ENCODE measurements at regions not wholly inside any gene's neighbourhood (a gene's known extent, or its start where the extent isn't known, plus 50 kb on each side); places are given as distances from the start of the nearest gene placed in this dataset.
"Not testable (repeated sequence)": the region's sequence is repeated elsewhere in the genome, so short reads cannot be mapped to it uniquely, and the experiment has no call there.

DNA sequence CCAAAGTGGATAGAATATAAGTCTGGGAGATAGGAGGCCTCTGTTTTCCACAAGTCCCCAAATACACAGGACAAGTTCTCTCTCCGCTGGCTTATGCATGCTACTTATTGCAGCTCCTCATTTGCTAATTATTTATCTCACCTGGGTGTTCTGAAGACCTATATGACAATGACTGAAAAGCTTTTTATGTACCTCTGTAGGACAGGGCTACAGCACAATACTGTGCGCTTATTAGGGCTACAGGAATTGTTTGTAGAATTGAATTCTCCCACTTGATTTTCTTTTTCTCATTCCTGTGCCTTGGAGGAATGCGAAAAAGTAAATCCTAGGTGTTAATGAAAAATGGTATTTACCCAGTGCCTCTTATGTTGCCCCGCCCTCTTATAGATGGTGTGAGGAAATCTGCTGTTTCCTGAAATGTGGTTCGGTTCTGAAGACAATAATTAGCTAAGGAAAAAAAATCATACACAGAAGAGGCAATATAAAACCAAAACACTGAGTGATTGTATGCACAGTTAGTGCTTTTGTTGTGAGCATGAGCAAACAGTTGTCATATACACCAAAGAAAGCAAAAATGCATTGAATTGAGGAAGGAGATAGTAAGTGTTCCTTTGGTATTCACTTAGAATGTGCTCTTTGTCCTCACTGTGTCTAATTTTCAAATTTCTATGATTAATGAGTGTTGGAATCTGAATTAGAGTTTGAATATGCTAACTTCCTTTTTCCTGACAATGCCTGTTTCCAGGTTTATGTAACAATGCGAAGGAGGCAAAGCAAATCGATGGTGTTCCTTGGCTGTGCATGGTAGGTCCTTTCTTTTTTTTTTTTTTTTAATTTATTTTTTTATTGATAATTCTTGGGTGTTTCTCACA is 78.7 kb upstream of the PNPT1 start:
- no peak for DNase-seq (ENCODE audit: low read depth, low spot score)

DNA sequence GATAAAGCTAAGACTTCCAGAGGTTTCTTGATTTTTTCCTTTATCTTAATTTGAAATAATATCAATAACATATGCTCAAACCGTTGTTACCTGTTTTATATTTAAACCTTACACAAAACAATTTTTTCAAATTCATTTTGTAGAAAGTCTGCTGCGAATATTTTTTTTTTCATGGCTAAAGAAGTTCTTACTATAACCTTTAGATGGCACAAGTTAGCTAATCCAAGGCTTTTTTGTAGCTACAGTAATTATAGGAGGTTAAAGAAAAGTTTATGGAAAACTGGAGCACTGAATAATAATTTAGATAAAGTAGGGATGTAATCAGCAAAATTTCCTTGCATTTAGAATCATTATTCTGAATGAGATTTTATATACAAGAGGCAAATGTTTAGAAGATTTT is 78.0 kb upstream of the PNPT1 start:
- DNase-seq (ENCODE audit: low read depth, low spot score), result peak; percentile 3

DNA sequence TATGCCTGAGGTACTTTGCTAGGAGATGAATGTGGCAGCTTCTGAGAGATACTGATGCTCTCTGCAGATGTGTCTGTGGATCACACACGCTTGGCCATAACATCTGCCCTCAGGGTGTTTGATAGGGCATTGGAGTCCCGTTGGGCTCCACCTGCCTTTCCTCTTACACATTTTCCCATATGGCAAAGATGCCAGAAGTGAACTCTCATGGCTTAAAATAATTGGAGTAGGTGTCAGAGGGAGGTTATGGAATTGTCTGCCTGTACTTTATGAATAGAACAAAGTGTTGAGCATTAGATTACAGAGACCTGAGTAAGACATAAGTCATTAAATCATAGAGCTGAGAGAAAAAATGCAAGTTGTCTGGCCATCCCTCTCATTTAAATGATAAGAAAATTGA is 75.3 kb upstream of the PNPT1 start:
- no peak for DNase-seq (ENCODE audit: low read depth, low spot score)

DNA sequence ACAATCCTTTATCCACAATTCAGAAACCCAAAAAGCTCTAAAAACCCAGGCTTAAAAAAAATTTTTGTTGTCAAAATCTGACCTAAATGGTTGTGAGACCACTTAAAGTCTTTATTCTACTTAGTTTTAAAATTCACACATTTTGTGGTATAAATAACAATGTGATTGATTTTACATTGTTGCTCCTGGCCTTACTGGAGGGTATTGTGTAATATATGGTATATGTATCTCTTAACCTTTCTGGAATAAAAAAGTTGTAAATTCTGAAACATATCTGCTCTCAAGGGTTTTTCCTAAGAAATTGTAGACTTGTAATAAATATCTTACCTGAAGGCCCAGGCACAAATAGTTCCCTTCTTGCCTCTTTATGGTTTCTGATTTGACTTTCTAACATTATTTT is 73.3 kb upstream of the PNPT1 start:
- DNase-seq (ENCODE audit: low read depth, low spot score), result no peak

DNA sequence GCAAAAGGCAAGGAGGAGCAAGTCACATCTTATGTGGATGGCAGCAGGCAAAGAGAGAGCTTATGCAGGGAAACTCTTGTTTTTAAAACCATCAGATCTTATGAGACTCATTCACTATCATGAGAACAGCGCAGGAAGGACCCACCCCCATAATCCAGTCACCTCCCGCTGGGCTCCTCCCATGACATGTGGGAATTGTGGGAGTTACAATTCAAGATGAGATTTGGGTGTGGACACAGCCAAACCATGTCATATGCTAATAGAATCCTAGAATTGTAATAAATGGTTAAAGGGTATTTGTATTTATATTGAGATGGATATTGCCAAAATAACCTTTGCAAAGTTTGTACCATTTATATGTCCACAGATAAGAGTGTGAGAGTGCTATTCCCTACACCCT is 72.1 kb upstream of the PNPT1 start:
- DNase-seq (ENCODE audit: low read depth, low spot score), result not testable (repeated sequence)

DNA sequence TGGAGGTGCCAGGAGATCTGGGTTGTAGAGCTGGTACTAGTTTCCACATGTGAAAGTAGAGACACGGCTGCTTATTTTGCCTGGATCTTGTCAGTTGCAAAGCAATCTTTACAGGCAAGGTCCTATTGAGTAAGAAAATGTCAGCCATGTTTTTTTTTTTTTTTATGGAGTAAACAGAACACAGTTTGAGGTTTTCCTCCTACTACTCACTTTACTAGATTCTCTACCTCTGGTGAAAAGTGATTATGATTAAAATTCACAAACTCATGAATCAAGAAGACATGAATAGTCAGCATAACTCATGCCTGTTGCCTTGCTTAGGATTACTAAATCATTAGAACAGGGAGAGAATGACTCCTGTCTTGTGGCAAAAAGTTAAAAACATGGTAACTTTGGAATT is 70.1 kb upstream of the PNPT1 start:
- DNase-seq (ENCODE audit: low read depth, low spot score), result no peak

DNA sequence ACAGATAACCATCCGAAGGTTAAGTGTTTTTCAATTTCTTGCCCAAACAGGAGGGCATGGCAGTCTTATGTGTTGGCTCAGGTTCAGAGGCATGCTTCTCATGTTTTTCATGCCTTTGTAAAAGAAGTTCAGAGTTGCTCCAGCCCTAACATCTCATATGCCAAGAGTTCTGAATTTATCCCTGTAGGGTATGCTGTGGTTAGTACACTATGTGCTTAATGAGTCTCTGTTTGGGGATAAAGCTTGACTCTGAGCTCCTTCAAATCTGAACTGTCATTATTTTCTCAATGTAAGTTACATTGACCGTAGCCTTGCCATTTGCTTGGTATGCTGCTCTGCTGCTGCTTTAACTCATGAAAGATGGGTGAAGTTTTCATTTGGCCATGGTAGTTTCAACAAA is 67.9 kb upstream of the PNPT1 start:
- DNase-seq (ENCODE audit: low read depth, low spot score), result no peak

DNA sequence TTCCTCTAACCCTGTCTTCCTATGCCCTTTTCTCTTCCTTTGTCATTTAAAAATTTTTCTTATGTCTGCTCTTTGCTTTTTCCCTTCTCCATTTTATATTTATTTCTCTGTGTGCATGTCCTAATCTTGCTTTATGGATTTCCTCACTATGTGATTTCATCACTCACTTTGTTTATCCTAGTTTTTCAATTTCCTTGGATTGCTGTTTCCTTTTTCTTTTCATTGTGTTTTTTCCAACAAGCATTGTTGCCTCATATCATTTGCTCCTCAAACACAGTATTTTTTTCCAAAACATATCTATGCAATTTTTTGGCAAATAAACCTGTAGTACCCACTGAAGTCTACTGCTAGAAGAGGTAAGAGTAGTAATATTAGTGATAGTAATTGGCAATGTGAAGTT is 67.4 kb upstream of the PNPT1 start:
- DNase-seq (ENCODE audit: low read depth, low spot score), result no peak

DNA sequence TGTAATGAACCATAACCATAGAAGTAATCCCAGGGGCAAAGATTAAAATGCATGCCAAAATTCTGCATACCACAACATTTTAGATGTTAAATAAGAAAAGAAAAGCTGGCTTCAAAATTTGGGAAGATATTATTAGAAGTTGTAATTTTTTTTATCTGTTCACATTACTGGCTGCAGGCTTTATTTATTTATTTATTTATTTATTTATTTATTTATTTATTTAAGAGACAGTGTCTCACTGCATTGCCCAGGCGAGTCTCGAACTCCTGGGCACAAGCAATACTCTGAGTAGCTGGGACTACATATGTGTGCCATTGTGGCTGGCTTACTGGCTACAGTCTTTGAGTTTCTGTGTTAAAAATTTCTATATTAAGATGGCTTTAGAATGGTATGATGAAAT is 66.5 kb upstream of the PNPT1 start:
- DNase-seq (ENCODE audit: low read depth, low spot score), result no peak

DNA sequence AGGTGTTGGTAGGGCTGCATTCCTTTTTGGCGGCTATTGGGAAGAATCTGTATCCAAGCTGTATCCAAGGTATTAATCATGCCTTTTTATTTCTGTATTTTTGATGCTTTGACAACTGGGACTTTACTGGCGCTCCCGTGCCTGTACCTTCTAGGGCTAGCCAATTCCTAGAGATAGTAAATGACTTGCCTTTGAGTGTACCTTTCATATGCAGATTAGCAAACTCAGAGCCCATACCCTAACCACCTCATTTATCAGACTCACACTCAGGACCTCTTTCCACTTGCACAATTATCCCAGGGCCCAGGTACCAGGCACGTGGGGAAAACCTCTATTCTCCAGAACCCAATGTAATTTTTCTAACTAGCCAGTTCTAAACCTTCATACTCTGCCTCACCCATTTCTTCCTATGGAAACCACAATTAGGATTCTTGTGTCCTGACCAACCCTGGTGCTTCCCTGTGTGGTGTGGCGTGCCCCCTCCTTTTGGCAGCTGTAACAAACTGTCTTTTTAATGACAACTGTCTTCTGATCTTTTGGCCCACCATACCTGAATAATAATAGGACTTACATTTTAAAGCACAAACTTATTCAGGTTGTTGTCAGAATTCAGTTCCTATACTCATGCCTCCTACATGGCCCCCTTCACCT is 65.8 kb upstream of the PNPT1 start:
- no peak for DNase-seq (ENCODE audit: low read depth, low spot score)

DNA sequence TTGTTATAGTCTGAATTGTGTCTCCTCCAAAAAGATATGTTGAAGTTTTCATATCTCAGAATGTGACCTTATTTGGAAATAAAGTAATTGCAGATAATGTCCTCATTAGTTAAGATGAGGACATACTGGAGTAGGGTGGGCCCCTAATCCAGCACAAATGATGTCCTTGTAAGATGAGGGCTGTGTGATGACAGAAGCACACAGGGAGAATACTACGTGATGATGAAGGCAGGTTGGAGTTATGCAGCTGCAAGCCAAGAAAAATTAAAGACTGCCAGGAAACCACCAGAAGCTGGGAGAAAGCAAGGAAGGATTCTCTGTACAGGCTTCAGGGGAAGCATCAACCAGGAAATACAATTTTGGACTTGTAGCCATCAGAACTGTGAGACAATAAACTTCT is 58.3 kb upstream of the PNPT1 start:
- DNase-seq (ENCODE audit: low read depth, low spot score), result no peak

DNA sequence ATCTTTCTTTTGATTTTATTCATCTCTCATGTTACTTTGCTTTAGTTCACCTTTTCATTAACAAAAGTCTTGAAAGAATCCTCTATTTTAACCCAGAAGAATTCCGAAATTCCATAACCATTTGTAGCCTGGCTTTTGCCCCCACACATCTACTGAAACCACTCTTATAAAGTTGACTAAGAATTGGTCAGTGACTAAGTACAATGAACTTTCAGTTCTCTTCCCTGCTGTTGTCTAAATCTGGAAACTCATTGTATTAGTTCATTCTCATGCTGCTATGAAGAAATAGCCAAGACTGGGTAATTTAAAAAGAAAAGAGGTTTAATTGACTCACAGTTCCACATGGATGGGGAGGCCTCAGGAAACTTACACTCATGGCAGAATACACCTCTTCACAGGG is 49.9 kb upstream of the PNPT1 start:
- no peak for DNase-seq (ENCODE audit: low read depth, low spot score)

All from smooth muscle cell of the brain vasculature (primary cell).